Common myeloid progenitor, CD34-positive (primary cell): ENCODE measurements at regions not wholly inside any gene's neighbourhood (a gene's known extent, or its start where the extent isn't known, plus 50 kb on each side); places are given as distances from the start of the nearest gene placed in this dataset.

Experiments
- CTCF ChIA-PET: fragments of 350-600 bp; sonication (Branson Sonifier 250); formaldehyde crosslinking; loops from one replicate; lab custom pipeline; 2021; ENCODE audit warnings: antibody characterized with exemption; lab: Charles Lee
- POLR2A ChIA-PET: fragments of 350-600 bp; sonication (Branson Sonifier 250); formaldehyde crosslinking; loops from one replicate; lab custom pipeline; 2021; ENCODE audit warnings: antibody characterized with exemption; lab: Charles Lee
- DNase-seq, 3 donors: peaks; one replicate each; pipeline versions ENCODE4 v3.0.0 to v3.0.0-alpha.2; 2013
- H3K27ac ChIP-seq, 2 experiments: 1 replicate in 1 of 2; 2 replicates in 1 of 2; pipeline ENCODE4 v1.7.0; 2013; ENCODE audit warnings: inconsistent platforms in 2 of 2, low read length in 2 of 2, mild to moderate bottlenecking in 2 of 2, low read depth in 1 of 2, moderate library complexity in 1 of 2; ENCODE audit not compliant: severe bottlenecking in 2 of 2, insufficient read depth in 1 of 2, poor library complexity in 1 of 2
- H3K27me3 ChIP-seq, 5 experiments: replicated peaks in 2 of 5; 1 replicate in 3 of 5; 2 replicates in 2 of 5; pipeline versions ENCODE4 v1.6.1 to v1.7.0; 2013; ENCODE audit warnings: low read length in 4 of 5, mild to moderate bottlenecking in 2 of 5, moderate library complexity in 2 of 5, inconsistent platforms in 1 of 5; ENCODE audit not compliant: insufficient read depth in 5 of 5, control insufficient read depth in 4 of 5
- H3K36me3 ChIP-seq, 4 experiments: 1 replicate in 2 of 4; 2 replicates in 2 of 4; pipeline versions ENCODE4 v1.6.1 to v1.7.0; 2013; ENCODE audit warnings: low read length in 3 of 4, control low read depth in 1 of 4, mild to moderate bottlenecking in 1 of 4; ENCODE audit not compliant: control insufficient read depth in 4 of 4, insufficient read depth in 4 of 4
- H3K4me1 ChIP-seq, 4 experiments: 1 replicate in 3 of 4; 2 replicates in 1 of 4; pipeline versions ENCODE4 v1.6.1 to v1.7.1; 2013; ENCODE audit warnings: low read length in 3 of 4, mild to moderate bottlenecking in 3 of 4, control low read depth in 1 of 4, inconsistent platforms in 1 of 4, moderate library complexity in 1 of 4; ENCODE audit not compliant: control insufficient read depth in 4 of 4, insufficient read depth in 4 of 4; ENCODE audit errors: control extremely low read depth in 1 of 4
- H3K4me3 ChIP-seq, 7 experiments: 1 replicate in 4 of 7; 2 replicates in 3 of 7; pipeline versions ENCODE4 v1.5.1 to v1.7.0; 2013; ENCODE audit warnings: mild to moderate bottlenecking in 7 of 7, low read length in 6 of 7, moderate library complexity in 6 of 7, inconsistent platforms in 2 of 7, low read depth in 2 of 7, control low read depth in 1 of 7; ENCODE audit not compliant: insufficient read depth in 4 of 7, control insufficient read depth in 1 of 7; ENCODE audit errors: extremely low read depth in 1 of 7
- H3K9me3 ChIP-seq, 5 experiments: 1 replicate in 4 of 5; 2 replicates in 1 of 5; pipeline versions ENCODE4 v1.6.1 to v1.7.1; 2013; ENCODE audit warnings: low read length in 4 of 5, mild to moderate bottlenecking in 2 of 5, inconsistent platforms in 1 of 5, low read depth in 1 of 5, moderate library complexity in 1 of 5; ENCODE audit not compliant: control insufficient read depth in 4 of 5, insufficient read depth in 2 of 5; ENCODE audit errors: control extremely low read depth in 1 of 5
- WGBS: methylation state at CpG from one replicate; pipeline ENCODE4 v1.1.5; 2013; ENCODE audit not compliant: insufficient coverage; 5-methylcytosine and 5-hydroxymethylcytosine counted together

GRCh38 chr14:95409477-95410272 lies 90.0 kb upstream of the CLMN start:
- WGBS, result 96% methylated on average over 9 of the region's 12 CpGs
- ChIA-PET POLR2A (no interaction called here), CTCF (interaction anchor here (1.5 kb wide), 1 partner anchor 31 kb away, joined by 3 read pairs; no protein-coding TSS in a partner anchor)
- peaks cover 0 to 9% (median 0%) of the 10 kb centered on the region in 4 experiments for H3K36me3 ChIP-seq
- no peak overlapping the region for H3K27ac ChIP-seq
- no peaks in the 10 kb centered on the region for H3K9me3 ChIP-seq
- H3K4me1 ChIP-seq, result no peaks in the 10 kb centered on the region
- H3K4me3 ChIP-seq, result no peak overlapping the region
- no peaks in the 10 kb centered on the region for H3K27me3 ChIP-seq
- no peak for DNase-seq

GRCh38 chr14:95408731-95409476 lies 89.2 kb upstream of the CLMN start:
- ChIA-PET POLR2A (no interaction called here), CTCF (interaction anchor here (1.5 kb wide), 1 partner anchor 32 kb away, joined by 3 read pairs; no protein-coding TSS in a partner anchor)
- H3K4me3 ChIP-seq, result no peak overlapping the region
- no peaks in the 10 kb centered on the region for H3K9me3 ChIP-seq
- H3K27me3 ChIP-seq, result no peaks in the 10 kb centered on the region
- WGBS, result 96% methylated on average over 16 of the region's 17 CpGs
- no peak overlapping the region for H3K27ac ChIP-seq
- no peak for DNase-seq
- peaks cover 0 to 4% (median 0%) of the 10 kb centered on the region in 4 experiments for H3K36me3 ChIP-seq
- H3K4me1 ChIP-seq, result no peaks in the 10 kb centered on the region

- H3K27me3 ChIP-seq, result no peaks in the 10 kb centered on the region
- no peaks in the 10 kb centered on the region for H3K4me1 ChIP-seq
- WGBS, result 100% methylated on average over 1 of the region's 8 CpGs
- no peaks in the 10 kb centered on the region for H3K9me3 ChIP-seq
- ChIA-PET CTCF (no interaction called here), POLR2A (no interaction called here)
- no peak overlapping the region for H3K4me3 ChIP-seq
- no peak overlapping the region for H3K27ac ChIP-seq
- H3K36me3 ChIP-seq, result peaks cover 0 to 4% (median 0%) of the 10 kb centered on the region in 4 experiments
- no peak for DNase-seq
Observed at GRCh38 chr14:95407354-95407753, 87.6 kb upstream of the CLMN start.

GRCh38 chr14:95406756-95407277 lies 87.1 kb upstream of the CLMN start:
- Histone ChIP-seq H3K4me1 (no peaks in the 10 kb centered on the region), H3K27ac (no peak overlapping the region), H3K9me3 (no peaks in the 10 kb centered on the region), H3K4me3 (no peak overlapping the region), H3K27me3 (no peaks in the 10 kb centered on the region), H3K36me3 (peaks cover 0 to 4% (median 0%) of the 10 kb centered on the region in 4 experiments)
- CTCF ChIA-PET, result no interaction called here
- 100% methylated on average over 2 of the region's 5 CpGs for WGBS
- DNase-seq, result no peak
- POLR2A ChIA-PET, result no interaction called here

GRCh38 chr14:95404583-95404982 lies 84.9 kb upstream of the CLMN start:
- H3K9me3 ChIP-seq, result no peaks in the 10 kb centered on the region
- POLR2A ChIA-PET, result no interaction called here
- CTCF ChIA-PET, result no interaction called here
- H3K36me3 ChIP-seq, result no peaks in the 10 kb centered on the region
- WGBS, result 84% methylated on average over 7 of the region's 7 CpGs
- H3K27ac ChIP-seq, result no peak overlapping the region
- DNase-seq, result no peak
- H3K4me3 ChIP-seq, result no peak overlapping the region
- H3K27me3 ChIP-seq, result no peaks in the 10 kb centered on the region
- H3K4me1 ChIP-seq, result no peaks in the 10 kb centered on the region

GRCh38 chr14:95402578-95402977 lies 82.9 kb upstream of the CLMN start:
- CTCF ChIA-PET, result no interaction called here
- POLR2A ChIA-PET, result no interaction called here
- no CpG with 5 or more reads among the region's 5 CpGs for WGBS
- Histone ChIP-seq H3K27me3 (no peaks in the 10 kb centered on the region), H3K4me1 (no peaks in the 10 kb centered on the region), H3K9me3 (no peaks in the 10 kb centered on the region), H3K4me3 (no peak overlapping the region), H3K27ac (no peak overlapping the region), H3K36me3 (no peaks in the 10 kb centered on the region)
- no peak for DNase-seq

GRCh38 chr14:95402176-95402575 lies 82.5 kb upstream of the CLMN start:
- no peaks in the 10 kb centered on the region for H3K4me1 ChIP-seq
- POLR2A ChIA-PET, result no interaction called here
- WGBS, result no CpG with 5 or more reads among the region's 2 CpGs
- CTCF ChIA-PET, result interaction anchor here (0.8 kb wide), 1 partner anchor 181 kb away, joined by 3 read pairs; no protein-coding TSS in a partner anchor
- no peaks in the 10 kb centered on the region for H3K27me3 ChIP-seq
- no peaks in the 10 kb centered on the region for H3K9me3 ChIP-seq
- no peak overlapping the region for H3K4me3 ChIP-seq
- H3K27ac ChIP-seq, result no peak overlapping the region
- no peaks in the 10 kb centered on the region for H3K36me3 ChIP-seq
- DNase-seq, result no peak
